GM21619 (cell line): ENCODE measurements at regions not wholly inside any gene's neighbourhood (a gene's known extent, or its start where the extent isn't known, plus 50 kb on each side); places are given as distances from the start of the nearest gene placed in this dataset.

Experiments
- ATAC-seq: cut with Tn5 transposase; IDR thresholded peaks from one replicate; pipeline ENCODE4 v1.9.1; 2021; ENCODE audit not compliant: unreplicated experiment

- no peak for ATAC-seq
Measured at GRCh38 chr9:108473209-108474112, 382.3 kb downstream of the ACTL7B start.

DNA sequence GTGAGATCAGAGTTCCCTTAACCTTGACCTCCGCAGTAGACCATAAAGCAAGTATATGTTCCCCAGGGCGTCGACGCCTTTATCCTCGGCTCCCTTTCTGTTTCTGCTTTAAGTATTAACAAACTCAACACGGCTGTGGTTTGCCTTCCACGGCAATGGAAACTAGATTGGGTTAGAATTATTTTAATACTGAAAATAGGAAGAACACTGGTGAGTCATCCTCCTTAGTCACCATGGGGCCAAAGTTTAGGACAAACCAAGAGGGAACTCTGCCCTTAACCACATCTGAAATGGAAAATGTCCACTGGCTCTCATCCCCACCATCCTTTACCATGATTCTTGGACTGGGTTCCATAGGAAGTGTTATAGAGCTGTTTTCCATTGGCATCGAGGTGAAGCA is 386.1 kb downstream of the ACTL7B start:
- no peak for ATAC-seq

GRCh38 chr9:108468364-108468763 is 387.4 kb downstream of the ACTL7B start:
- ATAC-seq, result peak; percentile 56

GRCh38 chr9:108467653-108468324 is 388.0 kb downstream of the ACTL7B start:
- peak; percentile 9 for ATAC-seq

DNA sequence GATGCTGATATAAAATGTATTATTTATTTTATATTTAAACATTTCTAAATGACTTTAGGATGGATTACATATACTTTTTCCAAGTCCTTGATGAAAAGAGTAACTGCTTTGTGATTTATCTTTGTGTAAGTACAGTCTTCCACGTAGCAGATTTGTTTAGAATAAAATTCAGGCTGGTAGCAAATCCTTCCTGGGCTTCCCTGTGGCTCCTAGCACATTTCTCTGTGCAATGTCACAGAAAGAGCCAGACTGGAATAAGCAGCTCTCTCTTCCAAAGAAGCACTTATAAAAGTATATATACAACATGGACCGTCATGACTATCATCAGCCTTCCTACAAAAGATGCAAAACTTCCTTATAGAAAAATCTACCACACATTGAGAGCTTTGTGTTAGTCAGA is 388.6 kb downstream of the ACTL7B start:
- no peak for ATAC-seq

DNA sequence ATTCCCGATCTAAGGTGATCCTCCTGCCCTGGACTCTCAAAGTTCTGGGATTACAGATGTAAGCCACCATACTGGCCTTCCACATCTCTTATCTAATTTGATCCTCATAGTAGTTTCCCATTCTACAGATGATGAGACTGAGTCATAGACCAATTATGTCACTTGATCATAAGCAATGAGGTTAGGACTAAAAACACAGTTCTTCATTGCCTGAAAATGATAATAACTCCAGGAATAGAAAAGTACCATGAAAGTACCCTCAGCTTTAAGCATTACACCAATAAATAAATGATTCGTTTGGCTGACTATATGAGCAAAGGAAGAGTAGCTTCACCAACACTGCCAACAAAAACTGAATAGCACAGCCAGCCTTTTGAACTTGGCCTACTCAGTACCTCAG is 389.5 kb downstream of the ACTL7B start:
- no peak for ATAC-seq

GRCh38 chr9:108463932-108464606 is 391.7 kb downstream of the ACTL7B start:
- no peak for ATAC-seq

DNA sequence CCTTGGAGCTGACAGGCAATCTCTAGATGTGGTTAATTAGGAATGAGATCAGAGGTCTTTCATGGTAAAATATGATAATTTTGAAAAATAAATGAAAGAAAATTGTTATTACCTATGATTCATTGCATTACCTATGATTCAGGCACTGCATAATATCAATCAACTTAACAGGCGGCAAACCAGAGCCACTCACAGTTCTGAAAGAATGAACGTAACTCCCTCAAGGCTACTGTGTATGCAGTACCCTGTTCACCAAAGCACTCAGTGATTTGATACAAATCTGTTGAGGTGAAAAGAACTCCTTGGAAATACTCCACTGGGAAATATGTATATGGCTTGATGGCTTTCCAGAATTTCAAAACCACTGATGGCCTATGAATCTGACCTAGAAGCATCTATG is 398.9 kb downstream of the ACTL7B start:
- no peak for ATAC-seq

- ATAC-seq, result no peak
Measured at GRCh38 chr9:108445431-108446071, 410.2 kb downstream of the ACTL7B start.

DNA sequence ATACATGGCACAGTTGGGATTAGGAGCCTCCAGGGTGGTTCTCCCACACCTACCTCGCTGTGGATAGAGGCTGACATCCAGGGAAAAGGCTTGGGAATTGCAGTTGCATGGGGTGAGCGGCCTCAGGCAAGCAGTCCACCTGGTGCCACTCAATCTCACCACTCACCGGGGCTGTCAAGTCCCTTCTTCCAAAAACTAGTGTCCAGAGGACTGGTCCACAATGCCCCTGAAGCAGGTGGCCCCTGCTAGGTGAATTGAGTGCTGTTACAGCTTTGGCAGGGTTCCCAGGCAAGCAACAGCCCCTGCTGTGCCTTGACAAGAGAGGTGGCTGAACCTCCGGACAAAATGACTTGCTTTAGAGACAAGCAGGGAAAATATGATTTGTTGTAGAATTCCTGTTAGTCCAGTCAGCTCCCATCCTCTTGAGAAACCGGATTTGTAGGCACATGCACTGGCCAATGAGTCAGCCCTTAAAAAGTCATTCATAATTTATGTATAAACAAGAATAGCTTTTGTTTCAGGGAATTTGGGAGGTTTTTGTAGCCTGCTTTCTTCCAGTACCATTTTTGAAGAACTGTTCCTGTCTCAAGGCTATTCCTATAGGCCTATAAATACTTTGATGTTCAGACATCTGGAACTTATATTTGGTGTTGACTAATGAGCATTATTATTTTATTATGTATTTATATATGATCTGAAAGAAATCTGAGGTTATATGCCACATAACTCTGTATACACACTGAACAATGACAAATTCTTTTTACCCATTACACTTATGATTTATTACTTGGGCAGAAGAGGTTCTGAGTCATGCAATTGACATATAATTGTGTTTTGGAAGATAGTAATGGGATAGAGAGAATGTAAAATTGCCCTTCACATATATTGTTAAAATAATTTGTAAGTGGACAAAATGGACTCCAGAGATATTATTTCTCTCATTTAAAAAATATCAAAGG is 411.1 kb downstream of the ACTL7B start:
- ATAC-seq, result no peak

DNA sequence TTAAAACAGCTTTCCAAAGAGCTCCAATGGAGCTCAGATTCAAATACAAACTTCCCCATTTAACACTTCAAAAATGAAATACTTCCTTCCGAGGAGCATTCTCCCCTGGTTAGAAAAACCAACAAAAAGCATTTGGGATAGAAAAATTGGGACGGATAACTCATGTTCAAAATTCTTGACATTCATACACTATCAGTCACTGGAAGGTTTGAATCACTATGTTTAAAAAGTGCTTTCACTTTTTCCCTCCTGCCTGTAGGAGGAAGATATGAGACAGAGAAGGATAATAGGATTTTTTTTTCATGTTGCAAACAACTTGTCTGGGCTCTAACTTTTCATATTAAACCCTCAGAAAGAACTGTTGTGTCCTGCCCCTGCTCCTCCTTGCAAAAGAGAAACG is 412.0 kb downstream of the ACTL7B start:
- ATAC-seq, result no peak

DNA sequence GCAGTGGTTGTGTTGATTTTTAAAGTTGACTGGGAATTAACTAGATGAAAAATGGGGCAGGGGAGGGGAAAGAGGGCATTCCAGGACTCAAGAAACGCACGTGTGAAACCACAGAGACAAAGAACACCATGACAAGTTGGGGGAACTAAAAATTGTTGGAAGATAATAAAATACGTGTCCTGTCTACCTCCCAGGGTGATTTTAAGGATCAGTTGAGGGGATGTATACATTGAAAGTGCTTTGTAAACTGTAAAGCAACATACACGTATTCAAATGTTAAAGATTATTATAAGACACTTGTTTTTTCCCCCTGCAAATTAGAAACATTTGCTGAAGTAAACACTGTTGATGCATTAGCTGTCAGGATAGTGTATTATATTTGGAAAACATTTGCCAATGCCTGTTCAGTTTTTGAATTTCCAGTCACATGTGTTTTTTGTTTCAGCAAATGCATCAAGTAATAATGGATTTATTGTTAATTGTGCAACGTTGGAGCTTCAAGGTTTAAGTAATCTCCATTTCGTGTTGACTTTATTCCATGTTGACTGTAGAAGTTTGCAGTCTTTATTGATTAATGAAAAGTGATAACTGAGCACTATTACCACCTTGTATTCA is 412.7 kb downstream of the ACTL7B start:
- ATAC-seq, result no peak

GRCh38 chr9:108442627-108443018 is 413.2 kb downstream of the ACTL7B start:
- no peak for ATAC-seq

GRCh38 chr9:108441726-108442125 is 414.1 kb downstream of the ACTL7B start:
- no peak for ATAC-seq

- ATAC-seq, result no peak
Measured at GRCh38 chr9:108441251-108441650, 414.5 kb downstream of the ACTL7B start.

DNA sequence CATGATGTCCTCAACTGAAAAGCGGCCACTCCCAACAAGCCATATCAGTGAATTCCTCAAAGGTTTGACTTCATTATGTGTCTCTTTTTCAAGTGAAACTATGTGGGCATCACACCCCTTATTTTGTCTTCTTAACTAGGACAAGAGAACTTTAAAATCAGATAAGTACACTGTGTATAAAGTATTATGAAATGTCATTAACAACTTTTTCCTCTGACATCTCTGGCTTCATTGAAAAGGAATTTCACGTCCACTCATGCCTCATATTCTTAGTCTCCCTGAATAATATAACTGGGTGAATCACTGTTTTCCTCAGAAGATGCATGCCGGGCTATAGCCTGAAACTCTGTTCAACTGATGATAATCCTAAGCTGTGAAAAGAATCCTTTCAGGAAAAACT is 415.8 kb downstream of the ACTL7B start:
- ATAC-seq, result no peak

DNA sequence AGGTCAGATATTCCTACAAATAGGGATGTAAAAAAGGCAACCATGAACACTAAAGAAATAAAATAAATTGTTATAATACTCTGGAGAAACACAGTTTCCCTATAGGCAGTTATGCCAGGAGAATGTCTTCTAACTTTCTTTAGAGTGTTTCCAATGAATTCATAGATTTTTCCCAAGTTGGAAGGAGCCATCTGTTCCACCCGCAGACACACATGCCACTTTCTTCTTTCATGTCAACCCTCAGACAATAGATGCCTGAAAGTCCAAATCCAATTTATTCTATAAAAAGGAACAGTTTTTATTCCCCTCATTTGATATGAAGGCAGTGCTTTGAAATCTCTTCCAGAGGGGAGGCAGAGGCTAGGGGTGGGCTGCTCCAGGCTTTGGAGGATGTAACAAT is 418.1 kb downstream of the ACTL7B start:
- no peak for ATAC-seq

- no peak for ATAC-seq
Measured at GRCh38 chr9:108436448-108436847, 419.3 kb downstream of the ACTL7B start.

- no peak for ATAC-seq
Measured at GRCh38 chr9:108434502-108434901, 421.3 kb downstream of the ACTL7B start.

- ATAC-seq, result no peak
Measured at GRCh38 chr9:108434036-108434435, 421.8 kb downstream of the ACTL7B start.
